SU-DHL-6 (cell line): ENCODE measurements at regions not wholly inside any gene's neighbourhood (a gene's known extent, or its start where the extent isn't known, plus 50 kb on each side); places are given as distances from the start of the nearest gene placed in this dataset.

ENCODE experiments used
- H2AFZ ChIP-seq: fragments of 200-600 bp; sonication (generic); 2 replicates; pipeline ENCODE4 v1.6.1; 2014; ENCODE audit warnings: low read depth, mild to moderate bottlenecking, moderate library complexity, mixed read lengths, antibody characterized with exemption, low read length; ENCODE audit not compliant: severe bottlenecking
- H3F3A ChIP-seq: fragments of 200-600 bp; shearing (Covaris generic); 2 replicates; pipeline ENCODE4 v1.6.0; 2016; ENCODE audit warnings: antibody characterized with exemption, mild to moderate bottlenecking; ENCODE audit not compliant: insufficient read depth
- H3K27ac ChIP-seq: fragments of 200-600 bp; sonication (generic); 2 replicates; pipeline ENCODE4 v1.5.1; 2016; ENCODE audit warnings: low read depth, mild to moderate bottlenecking, low read length, moderate library complexity, mixed read lengths
- H3K27me3 ChIP-seq: fragments of 200-600 bp; sonication (generic), shearing (Covaris generic); 2 replicates; pipeline ENCODE4 v1.6.0; 2014; ENCODE audit warnings: mild to moderate bottlenecking, low read length
- H3K36me3 ChIP-seq: fragments of 200-600 bp; sonication (generic); 2 replicates; pipeline ENCODE4 v1.6.1; 2014; ENCODE audit warnings: mild to moderate bottlenecking, low read length, mixed read lengths
- H3K4me2 ChIP-seq: fragments of 300-600, 200-600 bp; shearing (Covaris generic), sonication (generic); 2 replicates; pipeline ENCODE4 v1.6.0; 2014; ENCODE audit warnings: low read length, low read depth, mild to moderate bottlenecking; ENCODE audit not compliant: poor library complexity, severe bottlenecking
- H3K4me3 ChIP-seq: fragments of 200-600 bp; sonication (generic); 2 replicates; pipeline ENCODE4 v1.5.1; 2014; ENCODE audit warnings: antibody characterized with exemption, low read length, mild to moderate bottlenecking, mixed read lengths; ENCODE audit not compliant: insufficient read depth, poor library complexity, severe bottlenecking
- H3K79me2 ChIP-seq: fragments of 200-600 bp; sonication (generic); 2 replicates; pipeline ENCODE4 v1.6.1; 2014; ENCODE audit warnings: mild to moderate bottlenecking, low read length, moderate library complexity; ENCODE audit not compliant: insufficient read depth
- H3K9ac ChIP-seq: fragments of 200-600 bp; sonication (generic); 2 replicates; pipeline ENCODE4 v1.7.0; 2014; ENCODE audit warnings: mild to moderate bottlenecking, low read length
- H3K9me2 ChIP-seq: fragments of 200-600 bp; sonication (generic); replicated peaks from 2 replicates; pipeline ENCODE4 v1.6.1; 2014; ENCODE audit warnings: low read length; ENCODE audit not compliant: insufficient read depth
- H3K9me3 ChIP-seq: fragments of 200-600 bp; sonication (generic); 2 replicates; pipeline ENCODE4 v1.6.1; 2014; ENCODE audit warnings: low read length, mixed read lengths; ENCODE audit not compliant: insufficient read depth
- H4K20me1 ChIP-seq: fragments of 200-600 bp; sonication (generic); 2 replicates; pipeline ENCODE4 v1.6.1; 2014; ENCODE audit warnings: low read depth, mild to moderate bottlenecking, antibody characterized with exemption, low read length, moderate library complexity, mixed read lengths
- EZH2phosphoT487 ChIP-seq: fragments of 200-600 bp; sonication (generic), shearing (Covaris generic); conservative IDR thresholded peaks from 2 replicates; pipeline ENCODE4 v1.6.1; 2018; ENCODE audit warnings: mild to moderate bottlenecking, antibody characterized with exemption, low read length, moderate library complexity, mixed read lengths
- TF ChIP-seq, protein P1 (sequence below): fragments of 200-600 bp; sonication (generic); IDR thresholded peaks from one replicate; pipeline ENCODE4 v1.5.1; 2017; ENCODE audit warnings: antibody characterized with exemption, mild to moderate bottlenecking, low read length, moderate library complexity; ENCODE audit not compliant: insufficient read depth, poor library complexity, severe bottlenecking

DNA sequence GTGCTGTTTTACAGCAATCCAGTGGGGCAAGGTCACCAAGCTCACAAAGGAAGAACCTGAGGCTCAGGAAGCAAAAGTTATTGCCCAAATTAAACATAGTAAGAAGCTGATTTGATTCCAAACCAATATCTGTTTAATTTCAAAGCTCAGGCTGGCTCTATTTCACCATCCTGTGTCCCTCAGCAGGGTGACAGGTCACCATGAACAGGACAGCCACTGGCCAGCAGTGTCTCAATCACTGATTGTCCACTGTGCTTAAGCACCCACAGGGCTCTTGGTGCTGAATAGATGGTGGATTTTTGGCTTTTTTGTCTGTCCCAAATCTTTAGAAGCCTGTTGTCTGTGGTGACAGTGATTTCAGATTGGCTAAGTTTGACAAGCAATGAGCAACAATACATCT lies 146.4 kb upstream of the ZNF32 start:
- H3K27me3 ChIP-seq = no peaks in the 10 kb centered on the region
- TF ChIP-seq, protein P1, sequence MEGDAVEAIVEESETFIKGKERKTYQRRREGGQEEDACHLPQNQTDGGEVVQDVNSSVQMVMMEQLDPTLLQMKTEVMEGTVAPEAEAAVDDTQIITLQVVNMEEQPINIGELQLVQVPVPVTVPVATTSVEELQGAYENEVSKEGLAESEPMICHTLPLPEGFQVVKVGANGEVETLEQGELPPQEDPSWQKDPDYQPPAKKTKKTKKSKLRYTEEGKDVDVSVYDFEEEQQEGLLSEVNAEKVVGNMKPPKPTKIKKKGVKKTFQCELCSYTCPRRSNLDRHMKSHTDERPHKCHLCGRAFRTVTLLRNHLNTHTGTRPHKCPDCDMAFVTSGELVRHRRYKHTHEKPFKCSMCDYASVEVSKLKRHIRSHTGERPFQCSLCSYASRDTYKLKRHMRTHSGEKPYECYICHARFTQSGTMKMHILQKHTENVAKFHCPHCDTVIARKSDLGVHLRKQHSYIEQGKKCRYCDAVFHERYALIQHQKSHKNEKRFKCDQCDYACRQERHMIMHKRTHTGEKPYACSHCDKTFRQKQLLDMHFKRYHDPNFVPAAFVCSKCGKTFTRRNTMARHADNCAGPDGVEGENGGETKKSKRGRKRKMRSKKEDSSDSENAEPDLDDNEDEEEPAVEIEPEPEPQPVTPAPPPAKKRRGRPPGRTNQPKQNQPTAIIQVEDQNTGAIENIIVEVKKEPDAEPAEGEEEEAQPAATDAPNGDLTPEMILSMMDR = no peak
- no peak for TF ChIP-seq EZH2phosphoT487
- H3K36me3 ChIP-seq = no peaks in the 10 kb centered on the region
- no peaks in the 10 kb centered on the region for H3K79me2 ChIP-seq
- H3K4me2 ChIP-seq = no peak overlapping the region
- H3K4me3 ChIP-seq = no peak overlapping the region
- H3K9ac ChIP-seq = no peak overlapping the region
- H3K9me2 ChIP-seq = no peaks in the 10 kb centered on the region; the same call in 1 of the 2 replicates
- no peaks in the 10 kb centered on the region for H3F3A ChIP-seq
- no peaks in the 10 kb centered on the region for H4K20me1 ChIP-seq
- H2AFZ ChIP-seq = no peak overlapping the region
- H3K27ac ChIP-seq = no peak overlapping the region
- H3K9me3 ChIP-seq = no peaks in the 10 kb centered on the region

DNA sequence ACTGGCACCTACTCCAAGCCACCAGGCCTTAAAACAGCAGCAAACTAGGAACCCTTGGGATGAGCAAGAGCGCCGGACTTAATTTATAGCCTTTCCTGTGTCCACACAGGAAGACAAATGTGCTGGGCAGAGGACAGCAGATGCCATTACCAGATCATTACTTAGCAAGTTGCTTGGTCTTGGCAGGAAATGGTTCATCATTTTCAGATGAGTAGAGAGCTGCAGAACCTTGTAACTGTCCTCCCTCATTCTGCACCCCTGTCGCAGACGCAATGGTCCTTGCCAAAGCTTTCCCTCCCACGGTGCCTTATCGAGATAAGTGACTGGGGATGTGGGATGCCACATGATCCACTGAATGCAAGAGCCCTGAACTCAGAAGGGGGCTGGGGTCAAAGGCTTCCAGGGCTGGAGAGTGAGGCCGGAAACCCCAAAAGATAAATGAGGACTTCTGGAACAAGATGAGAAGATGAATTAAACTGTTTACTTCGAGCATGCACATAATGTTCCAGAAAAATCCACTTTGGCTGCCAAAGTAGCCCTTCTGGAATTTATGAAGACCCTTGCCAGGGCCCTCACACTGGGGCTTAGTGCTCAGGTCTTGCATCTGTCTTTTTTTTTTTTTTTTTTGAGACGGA lies 145.6 kb upstream of the ZNF32 start:
- no peak overlapping the region for H3K27ac ChIP-seq
- no peaks in the 10 kb centered on the region for H3K79me2 ChIP-seq
- no peaks in the 10 kb centered on the region; the same call in 1 of the 2 replicates for H3K9me2 ChIP-seq
- no peak overlapping the region for H2AFZ ChIP-seq
- no peaks in the 10 kb centered on the region for H4K20me1 ChIP-seq
- no peaks in the 10 kb centered on the region for H3F3A ChIP-seq
- TF ChIP-seq EZH2phosphoT487 = no peak
- TF ChIP-seq, protein P1 = no peak
- H3K36me3 ChIP-seq = no peaks in the 10 kb centered on the region
- no peak overlapping the region for H3K4me2 ChIP-seq
- H3K9ac ChIP-seq = no peak overlapping the region
- H3K9me3 ChIP-seq = no peaks in the 10 kb centered on the region
- H3K4me3 ChIP-seq = no peak overlapping the region
- no peaks in the 10 kb centered on the region for H3K27me3 ChIP-seq

DNA sequence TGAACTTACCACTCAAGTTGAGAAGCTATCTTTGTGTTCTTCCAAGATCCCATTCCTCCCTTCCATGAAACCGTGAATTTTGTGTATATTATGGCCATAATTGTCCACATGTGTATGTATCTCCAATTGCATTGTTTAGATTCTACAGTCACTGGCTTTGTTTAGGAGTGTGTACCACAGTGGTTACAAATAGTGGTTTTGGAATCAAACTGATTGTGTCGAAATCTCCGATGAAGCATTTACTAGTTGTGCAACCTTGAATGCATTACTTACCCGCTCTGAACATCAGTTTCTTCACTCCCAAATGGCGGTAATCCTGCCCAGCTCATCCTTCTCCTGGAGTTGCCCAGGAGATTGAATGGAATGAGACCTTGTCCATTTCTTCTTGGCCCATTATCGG lies 145.0 kb upstream of the ZNF32 start:
- no peaks in the 10 kb centered on the region for H3K27me3 ChIP-seq
- no peaks in the 10 kb centered on the region for H3K36me3 ChIP-seq
- no peak overlapping the region for H3K9ac ChIP-seq
- H3K9me3 ChIP-seq = no peaks in the 10 kb centered on the region
- H3F3A ChIP-seq = no peaks in the 10 kb centered on the region
- H3K4me2 ChIP-seq = no peak overlapping the region
- TF ChIP-seq, protein P1 = no peak
- TF ChIP-seq EZH2phosphoT487 = no peak
- no peaks in the 10 kb centered on the region for H4K20me1 ChIP-seq
- H3K27ac ChIP-seq = no peak overlapping the region
- no peak overlapping the region for H3K4me3 ChIP-seq
- H2AFZ ChIP-seq = no peak overlapping the region
- H3K79me2 ChIP-seq = no peaks in the 10 kb centered on the region
- H3K9me2 ChIP-seq = no peaks in the 10 kb centered on the region; the same call in 1 of the 2 replicates
